ENCODE measurements at regions not wholly inside any gene's neighbourhood (a gene's known extent, or its start where the extent isn't known, plus 50 kb on each side); places are given as distances from the start of the nearest gene placed in this dataset.

DNA sequence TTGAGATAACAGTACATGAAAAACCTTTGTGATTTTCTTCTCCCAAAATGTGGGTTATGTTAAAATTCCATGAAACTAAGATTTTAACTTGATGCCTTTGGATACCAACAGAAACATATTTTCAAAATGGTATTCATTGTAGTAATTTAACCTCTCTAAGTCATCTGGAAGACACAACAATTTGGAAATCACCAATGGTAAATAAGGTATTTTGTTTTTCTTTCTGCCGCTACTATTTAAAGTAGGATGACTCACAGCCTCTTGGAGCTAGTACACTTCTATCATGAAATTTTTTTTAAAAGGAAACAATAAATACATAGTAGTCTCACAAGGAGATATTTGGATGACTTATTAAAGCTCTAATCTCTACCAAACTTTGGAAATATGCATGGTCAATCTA, 291.6 kb upstream of the VEPH1 start:
- TF ChIP-seq MAFK (IDR thresholded peaks at IDR 0.05; ENCODE audit: low read depth, low read length), result no peak
- no peak for TF ChIP-seq BRCA1 (IDR thresholded peaks at IDR 0.05; ENCODE audit: low read depth, low read length)
- no peak for TF ChIP-seq CBX8 (IDR thresholded peaks at IDR 0.05; ENCODE audit: borderline replicate concordance, low read depth, low read length)
- TF ChIP-seq EZH2 (IDR thresholded peaks at IDR 0.05; ENCODE audit: low read depth, low read length, severe bottlenecking), result no peak
- TF ChIP-seq, protein P1, sequence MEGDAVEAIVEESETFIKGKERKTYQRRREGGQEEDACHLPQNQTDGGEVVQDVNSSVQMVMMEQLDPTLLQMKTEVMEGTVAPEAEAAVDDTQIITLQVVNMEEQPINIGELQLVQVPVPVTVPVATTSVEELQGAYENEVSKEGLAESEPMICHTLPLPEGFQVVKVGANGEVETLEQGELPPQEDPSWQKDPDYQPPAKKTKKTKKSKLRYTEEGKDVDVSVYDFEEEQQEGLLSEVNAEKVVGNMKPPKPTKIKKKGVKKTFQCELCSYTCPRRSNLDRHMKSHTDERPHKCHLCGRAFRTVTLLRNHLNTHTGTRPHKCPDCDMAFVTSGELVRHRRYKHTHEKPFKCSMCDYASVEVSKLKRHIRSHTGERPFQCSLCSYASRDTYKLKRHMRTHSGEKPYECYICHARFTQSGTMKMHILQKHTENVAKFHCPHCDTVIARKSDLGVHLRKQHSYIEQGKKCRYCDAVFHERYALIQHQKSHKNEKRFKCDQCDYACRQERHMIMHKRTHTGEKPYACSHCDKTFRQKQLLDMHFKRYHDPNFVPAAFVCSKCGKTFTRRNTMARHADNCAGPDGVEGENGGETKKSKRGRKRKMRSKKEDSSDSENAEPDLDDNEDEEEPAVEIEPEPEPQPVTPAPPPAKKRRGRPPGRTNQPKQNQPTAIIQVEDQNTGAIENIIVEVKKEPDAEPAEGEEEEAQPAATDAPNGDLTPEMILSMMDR (IDR thresholded peaks at IDR 0.05; ENCODE audit: control extremely low read depth in 1 of 3, insufficient read depth in 1 of 3, low read depth in 1 of 3, low read length in 3 of 3), result no peak
- no peak for TF ChIP-seq KDM1A (IDR thresholded peaks at IDR 0.05; ENCODE audit: borderline replicate concordance, low read length)
- no peak for TF ChIP-seq POLR2A (IDR thresholded peaks at IDR 0.05; ENCODE audit: control extremely low read depth in 1 of 2, low read depth in 2 of 2, low read length in 2 of 2)
- no peak for TF ChIP-seq MAX (IDR thresholded peaks at IDR 0.05)
